AG09309 (cell line): ENCODE measurements at regions not wholly inside any gene's neighbourhood (a gene's known extent, or its start where the extent isn't known, plus 50 kb on each side); places are given as distances from the start of the nearest gene placed in this dataset.

ENCODE experiments used
- DNase-seq: peaks from one replicate; pipeline ENCODE4 v3.0.0-alpha.2; 2010; ENCODE audit warnings: low read depth
- H3K4me3 ChIP-seq: 2 replicates; pipeline ENCODE4 v1.5.1; 2011; ENCODE audit warnings: mild to moderate bottlenecking, low read depth, low read length, moderate library complexity; ENCODE audit not compliant: control insufficient read depth
- TF ChIP-seq, protein P1 (sequence below): IDR thresholded peaks from 2 replicates; pipeline ENCODE4 v1.5.1; 2011; ENCODE audit warnings: mild to moderate bottlenecking, low read depth, low read length, inconsistent platforms; ENCODE audit not compliant: insufficient read depth, control insufficient read depth; ENCODE audit errors: missing control alignments

DNA sequence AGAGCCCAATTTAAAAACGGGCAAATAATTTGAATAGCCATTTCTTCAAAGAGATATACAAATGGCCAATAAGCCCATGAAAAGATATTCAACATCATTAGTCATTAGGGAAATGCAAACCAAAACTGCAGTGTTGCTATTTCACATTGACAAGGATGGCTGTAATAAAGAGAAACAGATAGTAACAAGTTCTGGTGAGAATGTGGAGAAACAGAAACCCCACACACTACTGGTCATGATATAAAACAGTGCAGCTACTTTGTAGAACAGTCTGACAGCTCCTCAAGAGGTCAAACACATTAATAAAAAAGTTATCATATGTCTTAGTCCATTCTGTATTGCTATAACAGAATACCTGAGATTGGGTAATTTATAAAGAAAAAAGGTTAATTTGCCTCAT is 237.0 kb upstream of the GRAMD2B start:
- TF ChIP-seq, protein P1, sequence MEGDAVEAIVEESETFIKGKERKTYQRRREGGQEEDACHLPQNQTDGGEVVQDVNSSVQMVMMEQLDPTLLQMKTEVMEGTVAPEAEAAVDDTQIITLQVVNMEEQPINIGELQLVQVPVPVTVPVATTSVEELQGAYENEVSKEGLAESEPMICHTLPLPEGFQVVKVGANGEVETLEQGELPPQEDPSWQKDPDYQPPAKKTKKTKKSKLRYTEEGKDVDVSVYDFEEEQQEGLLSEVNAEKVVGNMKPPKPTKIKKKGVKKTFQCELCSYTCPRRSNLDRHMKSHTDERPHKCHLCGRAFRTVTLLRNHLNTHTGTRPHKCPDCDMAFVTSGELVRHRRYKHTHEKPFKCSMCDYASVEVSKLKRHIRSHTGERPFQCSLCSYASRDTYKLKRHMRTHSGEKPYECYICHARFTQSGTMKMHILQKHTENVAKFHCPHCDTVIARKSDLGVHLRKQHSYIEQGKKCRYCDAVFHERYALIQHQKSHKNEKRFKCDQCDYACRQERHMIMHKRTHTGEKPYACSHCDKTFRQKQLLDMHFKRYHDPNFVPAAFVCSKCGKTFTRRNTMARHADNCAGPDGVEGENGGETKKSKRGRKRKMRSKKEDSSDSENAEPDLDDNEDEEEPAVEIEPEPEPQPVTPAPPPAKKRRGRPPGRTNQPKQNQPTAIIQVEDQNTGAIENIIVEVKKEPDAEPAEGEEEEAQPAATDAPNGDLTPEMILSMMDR: no peak
- no peak overlapping the region for H3K4me3 ChIP-seq
- DNase-seq: no peak

DNA sequence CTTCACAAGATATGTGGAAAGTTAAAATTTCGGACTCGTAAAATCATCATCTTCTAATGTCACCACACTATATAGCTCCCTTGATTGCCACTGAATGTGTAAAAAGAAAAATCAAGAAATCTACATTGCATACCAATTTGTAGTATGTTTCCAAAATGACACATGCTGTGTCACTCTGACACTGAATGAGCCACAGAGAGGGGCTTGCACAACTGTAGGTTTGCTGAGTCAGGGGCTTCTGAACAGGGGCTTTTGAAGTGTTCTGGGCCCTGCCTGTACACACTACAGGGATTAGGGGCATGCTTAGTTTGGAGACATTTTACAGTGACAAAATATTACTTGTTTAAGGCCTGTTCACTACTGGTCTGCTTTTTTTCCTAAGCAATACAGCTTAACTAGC is 234.4 kb upstream of the GRAMD2B start:
- no peak for DNase-seq
- H3K4me3 ChIP-seq: no peak overlapping the region
- TF ChIP-seq, protein P1: no peak

DNA sequence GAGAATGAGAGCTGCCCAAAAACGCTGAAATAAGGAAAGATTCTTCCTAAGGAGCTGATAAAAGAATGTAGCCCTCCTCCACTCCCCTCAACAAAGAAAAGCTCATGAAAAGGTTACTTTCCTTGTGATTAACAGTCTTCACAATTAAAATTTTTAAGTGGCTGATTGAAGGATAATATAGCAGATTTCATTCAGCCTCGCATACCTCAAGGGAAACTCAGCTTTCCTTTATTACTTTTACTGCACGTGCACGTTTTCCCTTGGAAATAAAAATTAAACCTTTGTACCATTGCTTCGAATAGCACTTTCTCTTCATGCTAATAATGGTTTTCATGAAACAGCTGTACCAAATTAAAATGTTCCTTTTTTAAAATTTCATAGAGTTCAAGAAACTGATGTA is 234.0 kb upstream of the GRAMD2B start:
- TF ChIP-seq, protein P1: no peak
- no peak for DNase-seq
- no peak overlapping the region for H3K4me3 ChIP-seq

DNA sequence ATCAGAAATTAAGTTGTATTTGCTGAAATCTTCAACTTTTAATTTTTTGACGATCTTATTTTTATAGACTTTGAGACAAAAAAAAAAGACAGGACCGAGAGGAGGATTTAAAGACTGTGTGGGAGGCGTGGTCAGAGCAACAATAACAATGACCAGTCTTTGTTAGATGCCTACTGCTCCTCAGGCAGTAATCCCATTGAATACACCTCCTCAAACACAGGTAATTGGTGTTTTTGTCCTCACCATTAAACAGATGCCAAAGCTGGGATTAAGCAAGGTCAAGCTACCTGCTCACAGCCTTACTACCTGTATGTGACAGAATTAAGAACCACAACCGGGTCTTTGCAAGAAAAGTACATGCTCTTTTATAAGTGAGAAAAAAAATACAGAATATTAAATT is 233.3 kb upstream of the GRAMD2B start:
- no peak overlapping the region for H3K4me3 ChIP-seq
- TF ChIP-seq, protein P1: no peak
- no peak for DNase-seq

DNA sequence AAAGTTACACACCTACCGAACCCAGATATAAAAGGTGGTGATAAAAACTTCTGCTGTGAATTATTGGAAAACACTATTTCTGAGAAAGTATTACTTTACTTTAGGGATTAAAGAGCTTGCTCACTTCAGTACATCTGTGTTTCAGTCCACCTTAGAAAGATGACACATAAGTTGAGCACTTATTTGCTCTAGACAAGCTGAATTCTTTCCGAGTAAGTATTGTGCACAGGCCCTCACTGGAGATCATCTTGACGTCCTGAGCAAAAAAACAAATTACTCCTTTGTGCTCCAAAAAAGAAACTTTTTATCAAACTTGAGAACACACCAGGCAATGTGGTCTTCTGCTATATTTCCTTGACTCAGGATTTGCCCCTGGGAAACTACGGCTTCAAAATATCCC is 231.0 kb upstream of the GRAMD2B start:
- H3K4me3 ChIP-seq: no peak overlapping the region
- no peak for DNase-seq
- TF ChIP-seq, protein P1: no peak

DNA sequence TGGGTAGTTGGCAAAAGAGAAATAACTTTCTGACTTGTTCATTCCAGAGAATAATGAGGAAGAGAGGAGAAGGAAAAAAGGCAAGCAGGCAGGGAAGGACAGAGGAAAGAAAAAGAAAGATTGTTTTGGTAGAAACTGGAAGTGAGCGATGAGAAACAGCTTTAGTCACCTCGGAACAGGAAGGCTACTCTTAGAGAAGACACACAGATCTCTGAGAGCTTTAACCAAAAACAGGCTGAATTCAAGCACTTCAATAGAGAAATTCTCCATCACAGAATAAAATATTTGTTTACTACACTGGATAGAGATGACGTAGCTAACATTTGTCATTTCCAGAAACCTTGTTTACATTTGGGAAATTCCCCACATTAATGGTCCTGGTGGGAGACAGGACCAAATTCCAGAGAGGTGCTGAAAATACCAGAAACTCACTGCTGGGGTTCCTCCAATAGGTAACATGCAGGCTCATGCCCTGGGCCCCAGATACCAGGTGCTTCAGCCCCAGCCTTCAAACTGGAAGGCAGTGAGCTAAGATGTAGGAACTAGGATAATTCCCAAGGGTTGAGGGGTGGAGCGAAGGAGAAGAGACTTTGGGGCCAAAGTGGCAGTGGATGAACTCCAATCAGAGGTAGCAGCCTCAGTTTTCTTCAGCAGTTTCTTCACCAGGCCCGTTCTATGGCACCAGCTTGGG is 227.7 kb upstream of the GRAMD2B start:
- DNase-seq: no peak
- no peak overlapping the region for H3K4me3 ChIP-seq
- TF ChIP-seq, protein P1: no peak
